K562 (cell line): ENCODE measurements at regions not wholly inside any gene's neighbourhood (a gene's known extent, or its start where the extent isn't known, plus 50 kb on each side); places are given as distances from the start of the nearest gene placed in this dataset.

Source experiments
- ATAC-seq: fragments of 200-7000 bp; cut with Tn5 transposase; 3 replicates; pipeline ENCODE4 v1.9.1; 2020; ENCODE audit warnings: moderate library complexity
- BruUV-seq: library from RNA; stranded (reverse); fragments of 400-500 nt; replicated peaks from 2 replicates; lab custom pipeline; 2021; lab: Mats Ljungman, UMichigan
- CTCF ChIA-PET: fragments of 300-600 bp; formaldehyde crosslinking; extraction: SDS; loops from one replicate; lab custom pipeline; 2021; ENCODE audit warnings: low intra/inter-chr PET ratio; lab: Yijun Ruan, JAX
- POLR2A ChIA-PET: fragments of 300-600, 350-650 bp; sonication (Branson Sonifier 250); formaldehyde crosslinking; extraction: SDS; loops from one replicate; lab custom pipeline; 2021; ENCODE audit warnings: antibody characterized with exemption, inconsistent platforms; lab: Yijun Ruan, JAX
- DNase-seq, 4 experiments: peaks; one replicate each; pipeline versions ENCODE4 v3.0.0 to v3.0.0-alpha.2; 2011 to 2018; ENCODE audit warnings: low spot score in 3 of 4, mixed read lengths in 3 of 4; ENCODE audit errors: extremely low read depth in 1 of 4
- FAIRE-seq: peaks from 2 replicates; lab custom pipeline; 2011; peaks lifted over from hg19 to GRCh38; lab: Jason Lieb, UNC
- H2AFZ ChIP-seq: 2 replicates; pipeline ENCODE4 v1.6.0; 2011; ENCODE audit warnings: low read depth, low read length, control low read depth, inconsistent platforms
- H3K27ac ChIP-seq: fragments of 200-600 bp; 3 replicates; pipeline ENCODE4 v1.8.0; 2011; ENCODE audit warnings: low read depth, mild to moderate bottlenecking, control low read depth, inconsistent platforms, low read length, moderate library complexity, mixed read lengths; ENCODE audit errors: extremely low read depth
- H3K27me3 ChIP-seq, 2 experiments: fragments of 300-600 bp in 1 of 2; 2 replicates in 1 of 2; 3 replicates in 1 of 2; pipeline versions ENCODE4 v1.6.0 to v1.8.0; 2011; ENCODE audit warnings: inconsistent platforms in 2 of 2, low read length in 2 of 2, mild to moderate bottlenecking in 1 of 2, mixed read lengths in 1 of 2, moderate library complexity in 1 of 2; ENCODE audit not compliant: control insufficient read depth in 2 of 2, insufficient read depth in 2 of 2
- H3K36me3 ChIP-seq: fragments of 300-600 bp; 3 replicates; pipeline ENCODE4 v1.8.0; 2011; ENCODE audit warnings: mild to moderate bottlenecking, low read length, inconsistent platforms; ENCODE audit not compliant: control insufficient read depth, insufficient read depth
- H3K4me1 ChIP-seq, 2 experiments: fragments of 200-600 bp in 1 of 2; replicated peaks in 1 of 2; 2 replicates in 1 of 2; 3 replicates in 1 of 2; pipeline versions ENCODE4 v1.5.1 to v1.8.0; 2011; ENCODE audit warnings: inconsistent platforms in 2 of 2, low read length in 2 of 2, mild to moderate bottlenecking in 1 of 2, mixed read lengths in 1 of 2, moderate library complexity in 1 of 2; ENCODE audit not compliant: control insufficient read depth in 2 of 2, insufficient read depth in 2 of 2
- H3K4me2 ChIP-seq: 2 replicates; pipeline ENCODE4 v1.6.1; 2011; ENCODE audit warnings: low read length, control low read depth, inconsistent platforms, mixed read lengths; ENCODE audit not compliant: insufficient read depth
- H3K4me3 ChIP-seq: fragments of 200-600 bp; sonication (generic), shearing (Covaris generic); 2 replicates; pipeline ENCODE4 v1.5.1; 2016; ENCODE audit warnings: control low read depth, inconsistent platforms
- H3K79me2 ChIP-seq: fragments of 200-600 bp; 3 replicates; pipeline ENCODE4 v1.8.0; 2011; ENCODE audit warnings: low read length, inconsistent platforms; ENCODE audit not compliant: control insufficient read depth, insufficient read depth
- H3K9ac ChIP-seq, 2 experiments: 2 replicates each; pipeline versions ENCODE4 v1.6.0 to v1.6.1; 2011; ENCODE audit warnings: low read depth in 2 of 2, low read length in 2 of 2, control low read depth in 1 of 2, inconsistent platforms in 1 of 2, mild to moderate bottlenecking in 1 of 2, mixed read lengths in 1 of 2; ENCODE audit not compliant: insufficient read depth in 1 of 2
- H3K9me1 ChIP-seq: one replicate; pipeline ENCODE4 v1.6.0; 2011; ENCODE audit warnings: inconsistent platforms, mild to moderate bottlenecking, low read length, moderate library complexity; ENCODE audit not compliant: control insufficient read depth, insufficient read depth
- H3K9me3 ChIP-seq: replicated peaks from 2 replicates; pipeline ENCODE4 v1.5.1; 2011; ENCODE audit warnings: low read depth, low read length, inconsistent platforms; ENCODE audit not compliant: control insufficient read depth, insufficient read depth
- H4K20me1 ChIP-seq: replicated peaks from 2 replicates; pipeline ENCODE4 v1.6.1; 2011; ENCODE audit warnings: low read length, inconsistent platforms, mixed read lengths; ENCODE audit not compliant: control insufficient read depth, insufficient read depth
- BRD9 ChIP-seq: fragments of 450-650 bp; IDR thresholded peaks from 2 replicates; pipeline ENCODE4 v1.6.1; 2018; ENCODE audit warnings: low read depth; ENCODE audit not compliant: partially characterized antibody
- C11orf30 ChIP-seq: fragments of 450-650 bp; IDR thresholded peaks from 2 replicates; pipeline ENCODE4 v1.6.1; 2016; ENCODE audit warnings: low read depth, mild to moderate bottlenecking
- CREM ChIP-seq: IDR thresholded peaks from 2 replicates; pipeline ENCODE4 v1.6.1; 2014; ENCODE audit warnings: antibody characterized with exemption, low read depth
- ELF2 ChIP-seq: fragments of 250-450 bp; sonication (Bioruptor Pico); IDR thresholded peaks from 2 replicates; pipeline ENCODE4 v1.5.0; 2021; ENCODE audit warnings: mild to moderate bottlenecking
- GTF2A2 ChIP-seq: IDR thresholded peaks from 2 replicates; pipeline ENCODE4 v1.6.1; 2016; ENCODE audit warnings: mild to moderate bottlenecking, missing genetic modification characterization, missing compliant biosample characterization
- KLF1 ChIP-seq: fragments of 450-650 bp; IDR thresholded peaks from 2 replicates; pipeline ENCODE4 v1.6.1; 2016; ENCODE audit warnings: missing genetic modification characterization, missing compliant biosample characterization
- NFYB ChIP-seq: IDR thresholded peaks from 2 replicates; pipeline ENCODE4 v1.6.1; 2011; ENCODE audit warnings: mild to moderate bottlenecking, moderate library complexity; ENCODE audit not compliant: insufficient read length; ENCODE audit errors: extremely low read depth
- PHTF2 ChIP-seq: fragments of 250-450 bp; sonication (Bioruptor Pico); IDR thresholded peaks from 2 replicates; pipeline ENCODE4 v1.5.0; 2021; ENCODE audit warnings: mild to moderate bottlenecking
- PYGO2 ChIP-seq: fragments of 450-650 bp; IDR thresholded peaks from 2 replicates; pipeline ENCODE4 v1.6.1; 2016; ENCODE audit warnings: mild to moderate bottlenecking, missing genetic modification characterization, moderate library complexity, missing compliant biosample characterization
- RBFOX2 ChIP-seq: fragments of 200-400 bp; formaldehyde crosslinking; IDR thresholded peaks from 2 replicates; pipeline ENCODE4 v1.6.1; 2017; ENCODE audit warnings: low read depth, mild to moderate bottlenecking, low read length, moderate library complexity
- TCF3 ChIP-seq: sonication (generic); formaldehyde crosslinking; IDR thresholded peaks from 2 replicates; pipeline ENCODE4 v1.4.0; 2020; ENCODE audit warnings: mild to moderate bottlenecking, missing genetic modification reagents
- ZNF12 ChIP-seq: sonication (generic); formaldehyde crosslinking; IDR thresholded peaks from 2 replicates; pipeline ENCODE4 v1.4.0; 2020; ENCODE audit warnings: mild to moderate bottlenecking, missing genetic modification reagents
- ZNF707 ChIP-seq: fragments of 250-450 bp; sonication (Bioruptor Pico); conservative IDR thresholded peaks from 2 replicates; pipeline ENCODE4 v1.8.0; 2022; ENCODE audit warnings: inconsistent platforms, mild to moderate bottlenecking, moderate library complexity
- ZNF778 ChIP-seq: fragments of 450-650 bp; formaldehyde crosslinking; IDR thresholded peaks from 2 replicates; pipeline ENCODE4 v1.4.0; 2020; ENCODE audit warnings: mild to moderate bottlenecking, moderate library complexity
- WGBS: fragments of 100-300 bp; shearing (Covaris generic); methylation state at CpG from one replicate; pipeline ENCODE4 v1.1.6; 2016; ENCODE audit warnings: low coverage, mixed read lengths; ENCODE audit not compliant: insufficient coverage; ENCODE audit errors: missing lambda C conversion rate; 5-methylcytosine and 5-hydroxymethylcytosine counted together
- in situ Hi-C: fragments of 300-500 bp; cut with MboI; formaldehyde crosslinking; loops from 4 replicates; pipeline ENCODE4 v1.15.0; 2018; ENCODE audit warnings: inconsistent platforms, mixed read lengths
- intact Hi-C: fragments of 100-400 bp; cut with micrococcal nuclease; formaldehyde crosslinking; loops from 2 replicates; pipeline ENCODE4 v1.14.2; 2022
- TF ChIP-seq, protein P1 (sequence below): fragments of 250-450 bp; sonication (Bioruptor Pico); IDR thresholded peaks from 2 replicates; pipeline ENCODE4 v1.4.0; 2020; ENCODE audit warnings: borderline replicate concordance

DNA sequence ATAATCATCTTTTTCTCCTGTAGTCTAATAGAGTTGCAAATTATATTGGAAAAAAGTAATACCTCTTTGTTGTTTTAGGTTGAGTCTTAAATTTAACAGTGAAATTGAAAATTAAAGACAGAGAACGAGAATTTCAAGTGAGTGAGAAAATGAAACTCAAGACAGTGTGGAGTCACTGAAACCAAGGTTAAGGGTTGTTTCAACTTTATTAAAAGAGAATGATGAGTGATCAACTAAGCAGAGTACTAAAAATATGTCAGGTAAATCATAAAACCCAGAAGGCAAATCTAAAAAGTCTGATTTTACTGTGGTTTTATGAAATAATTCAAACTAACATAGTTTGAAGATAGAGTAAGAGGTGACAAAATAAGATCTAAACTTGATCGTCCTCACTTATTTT is 782.5 kb upstream of the SEMA6D start:
- Histone ChIP-seq H2AFZ (no peak overlapping the region), H3K9ac (no peak overlapping the region), H3K9me1 (no peaks in the 10 kb centered on the region), H3K4me1 (no peaks in the 10 kb centered on the region), H3K79me2 (no peaks in the 10 kb centered on the region), H3K36me3 (no peaks in the 10 kb centered on the region), H3K9me3 (no peaks in the 10 kb centered on the region), H3K4me2 (no peak overlapping the region), H3K4me3 (no peak overlapping the region), H3K27ac (no peak overlapping the region), H3K27me3 (no peaks in the 10 kb centered on the region), H4K20me1 (no peaks in the 10 kb centered on the region)
- intact Hi-C loops (no loop called here), in situ Hi-C loops (no loop called here)
- ATAC-seq (no peak), FAIRE-seq (no peak), DNase-seq (no peak)
- WGBS: 0% methylated on average over 2 of the region's 2 CpGs
- TF ChIP-seq KLF1 (tag): no peak
- no peak for TF ChIP-seq GTF2A2 (tag)
- no peak for TF ChIP-seq ELF2 (CRISPR knock-in tag)
- no peak for TF ChIP-seq PYGO2 (tag)
- TF ChIP-seq ZNF778 (CRISPR knock-in tag): no peak
- TF ChIP-seq ZNF12 (CRISPR knock-in tag): no peak
- TF ChIP-seq, protein P1, sequence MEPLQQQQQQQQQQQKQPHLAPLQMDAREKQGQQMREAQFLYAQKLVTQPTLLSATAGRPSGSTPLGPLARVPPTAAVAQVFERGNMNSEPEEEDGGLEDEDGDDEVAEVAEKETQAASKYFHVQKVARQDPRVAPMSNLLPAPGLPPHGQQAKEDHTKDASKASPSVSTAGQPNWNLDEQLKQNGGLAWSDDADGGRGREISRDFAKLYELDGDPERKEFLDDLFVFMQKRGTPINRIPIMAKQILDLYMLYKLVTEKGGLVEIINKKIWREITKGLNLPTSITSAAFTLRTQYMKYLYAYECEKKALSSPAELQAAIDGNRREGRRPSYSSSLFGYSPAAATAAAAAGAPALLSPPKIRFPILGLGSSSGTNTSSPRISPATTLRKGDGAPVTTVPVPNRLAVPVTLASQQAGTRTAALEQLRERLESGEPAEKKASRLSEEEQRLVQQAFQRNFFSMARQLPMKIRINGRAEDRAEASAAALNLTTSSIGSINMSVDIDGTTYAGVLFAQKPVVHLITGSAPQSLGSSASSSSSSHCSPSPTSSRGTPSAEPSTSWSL (CRISPR knock-in tag): no peak
- no peak for TF ChIP-seq NFYB
- TF ChIP-seq RBFOX2: no peak
- TF ChIP-seq C11orf30: no peak
- TF ChIP-seq BRD9: no peak
- TF ChIP-seq ZNF707 (CRISPR knock-in tag): no peak
- no peak for TF ChIP-seq TCF3 (CRISPR knock-in tag)
- TF ChIP-seq PHTF2: no peak
- TF ChIP-seq CREM: no peak
- no TSS peak for BruUV-seq
- POLR2A ChIA-PET: no interaction called here
- CTCF ChIA-PET: no interaction called here
